HL-60 (cell line): ENCODE measurements at regions not wholly inside any gene's neighbourhood (a gene's known extent, or its start where the extent isn't known, plus 50 kb on each side); places are given as distances from the start of the nearest gene placed in this dataset.

Experiments
- POLR2AphosphoS5 ChIP-seq: IDR thresholded peaks from 2 replicates; pipeline ENCODE4 v1.6.1; 2012; ENCODE audit warnings: low read depth
- TF ChIP-seq, protein P1 (sequence below): IDR thresholded peaks from one replicate; pipeline ENCODE4 v1.5.1; 2011; ENCODE audit warnings: low read length, control low read depth, inconsistent platforms; ENCODE audit not compliant: insufficient read depth

DNA sequence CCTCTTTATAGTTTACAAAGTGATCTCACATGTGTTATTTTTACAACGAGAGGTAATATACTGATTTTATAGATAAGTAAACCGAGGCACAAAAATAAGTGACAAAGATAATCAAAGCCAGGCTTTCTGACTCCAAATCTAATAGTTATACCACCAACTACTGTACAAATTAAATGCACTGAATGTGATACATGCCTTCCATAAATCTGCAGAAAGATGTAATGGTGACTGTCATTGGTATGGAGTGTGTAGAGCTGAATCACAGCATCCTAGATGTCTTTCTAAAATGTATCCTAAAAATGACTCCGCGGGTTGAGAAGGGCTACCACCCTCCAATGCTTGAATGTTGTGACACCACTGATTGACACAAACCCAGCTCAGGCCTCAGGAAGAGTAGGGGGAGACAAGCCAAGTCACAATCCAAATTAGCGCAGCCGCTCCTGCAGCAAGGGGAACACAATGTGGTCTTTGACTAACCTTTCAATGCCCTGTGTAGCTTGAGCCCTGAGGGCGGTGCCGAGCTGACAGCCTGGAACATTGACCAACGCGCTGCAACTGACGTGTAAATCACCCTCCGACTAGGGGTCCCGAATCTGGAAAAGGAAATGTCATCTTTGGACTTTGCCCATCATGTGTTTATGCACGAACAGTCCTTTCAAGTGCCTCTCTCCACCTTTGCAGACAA lies 136.8 kb downstream of the OLIG3 start:
- TF ChIP-seq, protein P1, sequence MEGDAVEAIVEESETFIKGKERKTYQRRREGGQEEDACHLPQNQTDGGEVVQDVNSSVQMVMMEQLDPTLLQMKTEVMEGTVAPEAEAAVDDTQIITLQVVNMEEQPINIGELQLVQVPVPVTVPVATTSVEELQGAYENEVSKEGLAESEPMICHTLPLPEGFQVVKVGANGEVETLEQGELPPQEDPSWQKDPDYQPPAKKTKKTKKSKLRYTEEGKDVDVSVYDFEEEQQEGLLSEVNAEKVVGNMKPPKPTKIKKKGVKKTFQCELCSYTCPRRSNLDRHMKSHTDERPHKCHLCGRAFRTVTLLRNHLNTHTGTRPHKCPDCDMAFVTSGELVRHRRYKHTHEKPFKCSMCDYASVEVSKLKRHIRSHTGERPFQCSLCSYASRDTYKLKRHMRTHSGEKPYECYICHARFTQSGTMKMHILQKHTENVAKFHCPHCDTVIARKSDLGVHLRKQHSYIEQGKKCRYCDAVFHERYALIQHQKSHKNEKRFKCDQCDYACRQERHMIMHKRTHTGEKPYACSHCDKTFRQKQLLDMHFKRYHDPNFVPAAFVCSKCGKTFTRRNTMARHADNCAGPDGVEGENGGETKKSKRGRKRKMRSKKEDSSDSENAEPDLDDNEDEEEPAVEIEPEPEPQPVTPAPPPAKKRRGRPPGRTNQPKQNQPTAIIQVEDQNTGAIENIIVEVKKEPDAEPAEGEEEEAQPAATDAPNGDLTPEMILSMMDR, result no peak
- TF ChIP-seq POLR2AphosphoS5, result no peak
